Activated CD8-positive, alpha-beta T cell treated with anti-CD3 and anti-CD28 coated beads for 36 hours (primary cell): ENCODE measurements at regions not wholly inside any gene's neighbourhood (a gene's known extent, or its start where the extent isn't known, plus 50 kb on each side); places are given as distances from the start of the nearest gene placed in this dataset.

ENCODE experiments used
- ATAC-seq: fragments of 200-7000 bp; cut with Tn5 transposase; one replicate; pipeline ENCODE4 v1.10.0; 2021; ENCODE audit warnings: mild to moderate bottlenecking, moderate library complexity
- CTCF ChIA-PET: fragments of 350-600 bp; sonication (Branson Sonifier 250); formaldehyde crosslinking; loops from one replicate; lab custom pipeline; 2021; ENCODE audit warnings: antibody characterized with exemption; lab: Charles Lee
- POLR2A ChIA-PET: fragments of 350-600 bp; sonication (Branson Sonifier 250); formaldehyde crosslinking; loops from one replicate; lab custom pipeline; 2021; ENCODE audit warnings: antibody characterized with exemption; lab: Charles Lee
- DNase-seq: peaks from one replicate; pipeline ENCODE4 v3.0.0-alpha.2; 2020
- H3K27ac Mint-ChIP-seq: one replicate; pipeline ENCODE4 v1.8.0; 2021; ENCODE audit warnings: mild to moderate bottlenecking, mixed read lengths
- H3K27me3 Mint-ChIP-seq: one replicate; pipeline ENCODE4 v1.8.0; 2021; ENCODE audit warnings: mixed read lengths
- H3K36me3 Mint-ChIP-seq: one replicate; pipeline ENCODE4 v1.8.0; 2021; ENCODE audit warnings: low read depth, mixed read lengths
- H3K4me1 Mint-ChIP-seq: one replicate; pipeline ENCODE4 v1.8.0; 2021; ENCODE audit warnings: low read depth, mixed read lengths
- H3K4me3 Mint-ChIP-seq: one replicate; pipeline ENCODE4 v1.8.0; 2021; ENCODE audit warnings: mild to moderate bottlenecking, moderate library complexity, mixed read lengths
- H3K9me3 Mint-ChIP-seq: one replicate; pipeline ENCODE4 v1.8.0; 2021; ENCODE audit warnings: mixed read lengths
- CTCF ChIP-seq: fragments of 200-600 bp; IDR thresholded peaks from one replicate; pipeline ENCODE4 v1.8.0; 2022; ENCODE audit warnings: antibody characterized with exemption, mild to moderate bottlenecking
- intact Hi-C: fragments of 100-400 bp; cut with micrococcal nuclease; formaldehyde crosslinking; loops from one replicate; pipeline ENCODE4 v1.10.0; 2022

- H3K27me3 Mint-ChIP-seq, result no peaks in the 10 kb centered on the region
- CTCF ChIA-PET, result no interaction called here
- no peak for DNase-seq
Measured at GRCh38 chr11:23688835-23689234, 808.0 kb upstream of the LUZP2 start.

GRCh38 chr11:23696688-23697415 lies 800.0 kb upstream of the LUZP2 start:
- no peak for TF ChIP-seq CTCF
- DNase-seq (no peak), ATAC-seq (no peak)
- ChIA-PET POLR2A (no interaction called here), CTCF (no interaction called here)
- no peak overlapping the region for H3K27ac Mint-ChIP-seq
- no peak overlapping the region for H3K4me3 Mint-ChIP-seq
- no peaks in the 10 kb centered on the region for H3K36me3 Mint-ChIP-seq
- no peaks in the 10 kb centered on the region for H3K4me1 Mint-ChIP-seq
- H3K27me3 Mint-ChIP-seq, result no peaks in the 10 kb centered on the region
- peaks cover 2% of the 10 kb centered on the region for H3K9me3 Mint-ChIP-seq
- intact Hi-C loops, result no loop called here

More at GRCh38 chr11:23688835-23689234, 808.0 kb upstream of the LUZP2 start:
- Mint-ChIP-seq H3K4me1 (no peaks in the 10 kb centered on the region), H3K36me3 (no peaks in the 10 kb centered on the region), H3K9me3 (peaks cover 6% of the 10 kb centered on the region), H3K4me3 (no peak overlapping the region), H3K27ac (no peak overlapping the region)
- intact Hi-C loops, result no loop called here
- no peak for TF ChIP-seq CTCF
- no peak for ATAC-seq
- POLR2A ChIA-PET, result no interaction called here

GRCh38 chr11:23704183-23704582 lies 792.7 kb upstream of the LUZP2 start:
- ATAC-seq (no peak), DNase-seq (no peak)
- ChIA-PET POLR2A (no interaction called here), CTCF (no interaction called here)
- no peak for TF ChIP-seq CTCF
- H3K9me3 Mint-ChIP-seq, result peaks cover 9% of the 10 kb centered on the region
- no peaks in the 10 kb centered on the region for H3K27me3 Mint-ChIP-seq
- H3K27ac Mint-ChIP-seq, result no peak overlapping the region
- no peak overlapping the region for H3K4me3 Mint-ChIP-seq
- H3K4me1 Mint-ChIP-seq, result no peaks in the 10 kb centered on the region
- no peaks in the 10 kb centered on the region for H3K36me3 Mint-ChIP-seq
- intact Hi-C loops, result no loop called here

GRCh38 chr11:23711981-23712380 lies 784.9 kb upstream of the LUZP2 start:
- Mint-ChIP-seq H3K9me3 (peaks cover 7% of the 10 kb centered on the region), H3K27ac (no peak overlapping the region), H3K4me3 (no peak overlapping the region), H3K36me3 (no peaks in the 10 kb centered on the region), H3K4me1 (no peaks in the 10 kb centered on the region), H3K27me3 (no peaks in the 10 kb centered on the region)
- intact Hi-C loops, result no loop called here
- ATAC-seq, result no peak
- ChIA-PET POLR2A (no interaction called here), CTCF (no interaction called here)
- TF ChIP-seq CTCF, result no peak
- DNase-seq, result no peak

- DNase-seq (no peak), ATAC-seq (no peak)
- TF ChIP-seq CTCF, result no peak
- Mint-ChIP-seq H3K4me1 (no peaks in the 10 kb centered on the region), H3K36me3 (no peaks in the 10 kb centered on the region), H3K9me3 (peaks cover under 1% of the 10 kb centered on the region), H3K27me3 (no peaks in the 10 kb centered on the region), H3K27ac (no peak overlapping the region), H3K4me3 (no peak overlapping the region)
- intact Hi-C loops, result no loop called here
- ChIA-PET CTCF (no interaction called here), POLR2A (no interaction called here)
Measured at GRCh38 chr11:23719016-23719415, 777.8 kb upstream of the LUZP2 start.
